22Rv1 (cell line): ENCODE measurements at regions not wholly inside any gene's neighbourhood (a gene's known extent, or its start where the extent isn't known, plus 50 kb on each side); places are given as distances from the start of the nearest gene placed in this dataset.

ENCODE experiments used
- H3K27ac ChIP-seq: fragments of 450-650 bp; 2 replicates; pipeline ENCODE4 v1.5.1; 2017
- CTCF ChIP-seq: fragments of 450-650 bp; IDR thresholded peaks from 2 replicates; pipeline ENCODE4 v1.5.1; 2017; ENCODE audit warnings: mild to moderate bottlenecking
- ZFX ChIP-seq: fragments of 450-650 bp; IDR thresholded peaks from 2 replicates; pipeline ENCODE4 v1.6.1; 2017; ENCODE audit warnings: antibody characterized with exemption, borderline replicate concordance

- no peak overlapping the region for H3K27ac ChIP-seq
- TF ChIP-seq CTCF (no peak), ZFX (no peak)
Measured at GRCh38 chr9:82563841-82564240, 499.1 kb downstream of the RASEF start.

- no peak for TF ChIP-seq CTCF
- no peak for TF ChIP-seq ZFX
- H3K27ac ChIP-seq: no peak overlapping the region
Measured at GRCh38 chr9:82565188-82565969, 497.6 kb downstream of the RASEF start.

- H3K27ac ChIP-seq: no peak overlapping the region
- TF ChIP-seq ZFX (no peak), CTCF (no peak)
Measured at GRCh38 chr9:82567953-82568352, 495.0 kb downstream of the RASEF start.

GRCh38 chr9:82570226-82570625, 492.7 kb downstream of the RASEF start:
- TF ChIP-seq ZFX (no peak), CTCF (0 out of 2 replicates have a peak, but pooled peaks have one; percentile 19)
- H3K27ac ChIP-seq: no peak overlapping the region

- no peak for TF ChIP-seq ZFX
- TF ChIP-seq CTCF: no peak
- no peak overlapping the region for H3K27ac ChIP-seq
Measured at GRCh38 chr9:82571540-82571939, 491.4 kb downstream of the RASEF start.

- H3K27ac ChIP-seq: no peak overlapping the region
- TF ChIP-seq ZFX (no peak), CTCF (no peak)
Measured at GRCh38 chr9:82572146-82572545, 490.8 kb downstream of the RASEF start.

- TF ChIP-seq CTCF: no peak
- no peak for TF ChIP-seq ZFX
- H3K27ac ChIP-seq: no peak overlapping the region
Measured at GRCh38 chr9:82574911-82575310, 488.0 kb downstream of the RASEF start.
